ENCODE measurements at regions not wholly inside any gene's neighbourhood (a gene's known extent, or its start where the extent isn't known, plus 50 kb on each side); places are given as distances from the start of the nearest gene placed in this dataset.
A peak's percentile ranks its signal among the peaks of the same experiment; 100 is the strongest.

- BruUV-seq (replicated peaks): no TSS peak
- intact Hi-C loops (cut with micrococcal nuclease): no loop called here
- POLR2A ChIA-PET: no interaction called here
- H3K27ac Mint-ChIP-seq (ENCODE audit: low read depth, unreplicated experiment): no peak overlapping the region
- CTCF ChIA-PET: no interaction called here
- H3K4me1 Mint-ChIP-seq (ENCODE audit: insufficient read depth, unreplicated experiment): no peaks in the 10 kb centered on the region
- no peaks in the 10 kb centered on the region for H3K36me3 Mint-ChIP-seq (ENCODE audit: insufficient read depth, unreplicated experiment)
- H3K9me3 Mint-ChIP-seq (ENCODE audit: unreplicated experiment): no peaks in the 10 kb centered on the region
- no peaks in the 10 kb centered on the region for H3K27me3 Mint-ChIP-seq (ENCODE audit: insufficient read depth, unreplicated experiment)
- TF ChIP-seq CTCF (IDR thresholded peaks at IDR 0.05; ENCODE audit: unreplicated experiment): no peak
- peak; percentile 39 for DNase-seq (ENCODE audit: unreplicated experiment)
- H3K4me3 Mint-ChIP-seq (ENCODE audit: unreplicated experiment): no peak overlapping the region
These were observed 67.9 kb downstream of the TMEM30B start for GRCh38 chr14:61213191-61213621.

DNA sequence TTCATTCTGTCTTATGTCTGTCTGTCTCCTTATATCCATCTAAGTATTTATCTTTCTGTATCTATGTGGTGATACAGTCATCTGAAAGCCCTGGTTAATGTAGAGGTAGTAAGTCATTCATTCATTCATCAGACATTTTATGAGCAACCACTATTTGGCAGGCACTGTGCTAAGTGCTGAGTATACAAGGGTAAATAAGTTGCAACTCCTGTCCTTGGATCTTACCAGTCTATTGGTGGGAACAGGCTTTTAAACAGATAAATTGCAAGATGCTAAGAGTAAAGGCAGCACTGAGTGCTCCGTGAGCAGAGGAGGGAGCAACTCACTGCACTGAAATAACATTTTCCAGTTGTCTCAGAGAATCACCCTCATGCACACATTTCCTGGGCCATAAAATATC lies 68.6 kb downstream of the TMEM30B start:
- POLR2A ChIA-PET: no interaction called here
- H3K9me3 Mint-ChIP-seq (ENCODE audit: unreplicated experiment): no peaks in the 10 kb centered on the region
- H3K27ac Mint-ChIP-seq (ENCODE audit: low read depth, unreplicated experiment): no peak overlapping the region
- no peak for TF ChIP-seq CTCF (IDR thresholded peaks at IDR 0.05; ENCODE audit: unreplicated experiment)
- intact Hi-C loops (cut with micrococcal nuclease): no loop called here
- H3K4me3 Mint-ChIP-seq (ENCODE audit: unreplicated experiment): no peak overlapping the region
- no peaks in the 10 kb centered on the region for H3K27me3 Mint-ChIP-seq (ENCODE audit: insufficient read depth, unreplicated experiment)
- BruUV-seq (replicated peaks): no TSS peak
- no peaks in the 10 kb centered on the region for H3K36me3 Mint-ChIP-seq (ENCODE audit: insufficient read depth, unreplicated experiment)
- DNase-seq (ENCODE audit: unreplicated experiment): no peak
- no peaks in the 10 kb centered on the region for H3K4me1 Mint-ChIP-seq (ENCODE audit: insufficient read depth, unreplicated experiment)
- CTCF ChIA-PET: interaction anchor here (0.6 kb wide), 1 partner anchor 587 kb away, joined by 3 read pairs; no protein-coding TSS in a partner anchor

DNA sequence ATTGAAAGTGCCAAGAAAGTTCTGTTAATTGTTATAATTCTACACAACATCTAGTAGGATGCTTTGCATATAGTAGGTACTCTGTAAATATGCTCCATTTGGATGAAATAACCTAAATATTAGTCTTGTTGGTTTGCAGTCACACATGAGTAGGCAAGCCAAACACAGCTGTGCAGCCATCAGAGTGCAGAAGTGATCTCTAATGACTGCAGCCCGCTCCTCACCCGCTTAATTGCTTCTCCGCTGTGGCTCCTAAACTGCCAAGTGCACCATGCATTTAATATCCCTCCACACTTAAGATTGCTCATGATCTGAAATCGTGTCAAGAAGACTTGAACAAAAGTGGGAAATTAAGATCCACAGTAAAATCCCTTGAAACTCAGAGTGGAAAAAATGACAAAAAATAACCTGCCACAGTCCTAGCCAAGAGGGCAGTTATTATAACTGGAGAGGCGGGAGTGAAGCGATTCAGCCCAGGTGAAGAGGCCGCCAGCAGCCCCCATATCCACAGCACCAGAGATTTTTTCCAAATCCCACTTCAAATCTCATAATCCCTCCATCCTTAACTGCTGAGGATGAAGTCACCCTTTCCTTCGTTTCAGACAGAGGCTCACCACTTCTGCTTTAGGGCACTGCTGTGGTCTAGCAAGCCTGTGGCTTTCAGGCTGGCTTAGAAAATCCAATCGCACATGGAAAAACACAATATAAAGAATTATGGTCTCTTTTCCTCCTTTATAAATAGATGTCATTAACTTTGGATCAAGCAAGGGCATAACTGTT lies 69.5 kb downstream of the TMEM30B start:
- no peaks in the 10 kb centered on the region for H3K27me3 Mint-ChIP-seq (ENCODE audit: insufficient read depth, unreplicated experiment)

More for the DNA sequence above, 69.5 kb downstream of the TMEM30B start:
- Mint-ChIP-seq H3K9me3 (ENCODE audit: unreplicated experiment) (no peaks in the 10 kb centered on the region), H3K36me3 (ENCODE audit: insufficient read depth, unreplicated experiment) (no peaks in the 10 kb centered on the region), H3K4me3 (ENCODE audit: unreplicated experiment) (no peak overlapping the region), H3K27ac (ENCODE audit: low read depth, unreplicated experiment) (no peak overlapping the region), H3K4me1 (ENCODE audit: insufficient read depth, unreplicated experiment) (no peaks in the 10 kb centered on the region)
- ChIA-PET POLR2A (no interaction called here), CTCF (no interaction called here)
- TF ChIP-seq CTCF (IDR thresholded peaks at IDR 0.05; ENCODE audit: unreplicated experiment): no peak
- intact Hi-C loops (cut with micrococcal nuclease): no loop called here
- no peak for DNase-seq (ENCODE audit: unreplicated experiment)
- no TSS peak for BruUV-seq (replicated peaks)

Data from MCF 10A (cell line).